ENCODE measurements at regions not wholly inside any gene's neighbourhood (a gene's known extent, or its start where the extent isn't known, plus 50 kb on each side); places are given as distances from the start of the nearest gene placed in this dataset.

DNA sequence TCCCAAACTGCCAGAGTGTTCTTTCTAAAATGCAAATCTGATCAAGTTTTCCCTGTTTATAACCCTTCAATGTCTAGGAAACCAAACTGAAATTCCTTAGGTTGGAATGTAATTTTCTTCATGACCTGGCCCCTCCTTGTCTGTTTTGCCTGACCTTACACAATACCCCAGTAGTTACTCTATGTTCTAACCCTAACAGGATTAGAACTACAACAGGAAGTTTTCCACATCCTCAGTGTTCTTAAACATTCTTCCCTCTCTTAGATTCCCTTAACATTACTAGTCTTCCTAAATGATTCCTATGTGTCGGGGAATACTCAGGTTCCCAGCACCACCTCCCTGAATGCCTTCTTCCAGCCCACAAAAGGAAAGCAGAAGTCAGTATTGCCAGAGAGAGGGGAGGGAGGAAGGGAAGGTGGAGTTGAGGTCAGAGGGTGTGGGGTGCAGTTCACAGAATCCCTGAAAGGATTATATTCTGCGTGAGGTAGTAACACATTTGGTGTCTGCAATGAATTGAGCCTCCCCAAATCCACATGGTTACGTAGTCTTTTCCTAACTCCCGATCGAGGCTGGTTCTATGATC lies 72.6 kb downstream of the BBS10 start:
- TF ChIP-seq, protein P1, sequence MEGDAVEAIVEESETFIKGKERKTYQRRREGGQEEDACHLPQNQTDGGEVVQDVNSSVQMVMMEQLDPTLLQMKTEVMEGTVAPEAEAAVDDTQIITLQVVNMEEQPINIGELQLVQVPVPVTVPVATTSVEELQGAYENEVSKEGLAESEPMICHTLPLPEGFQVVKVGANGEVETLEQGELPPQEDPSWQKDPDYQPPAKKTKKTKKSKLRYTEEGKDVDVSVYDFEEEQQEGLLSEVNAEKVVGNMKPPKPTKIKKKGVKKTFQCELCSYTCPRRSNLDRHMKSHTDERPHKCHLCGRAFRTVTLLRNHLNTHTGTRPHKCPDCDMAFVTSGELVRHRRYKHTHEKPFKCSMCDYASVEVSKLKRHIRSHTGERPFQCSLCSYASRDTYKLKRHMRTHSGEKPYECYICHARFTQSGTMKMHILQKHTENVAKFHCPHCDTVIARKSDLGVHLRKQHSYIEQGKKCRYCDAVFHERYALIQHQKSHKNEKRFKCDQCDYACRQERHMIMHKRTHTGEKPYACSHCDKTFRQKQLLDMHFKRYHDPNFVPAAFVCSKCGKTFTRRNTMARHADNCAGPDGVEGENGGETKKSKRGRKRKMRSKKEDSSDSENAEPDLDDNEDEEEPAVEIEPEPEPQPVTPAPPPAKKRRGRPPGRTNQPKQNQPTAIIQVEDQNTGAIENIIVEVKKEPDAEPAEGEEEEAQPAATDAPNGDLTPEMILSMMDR (IDR thresholded peaks at IDR 0.05; ENCODE audit: borderline replicate concordance, extremely low read depth, low read length, poor library complexity, severe bottlenecking) = no peak
- no peak for TF ChIP-seq EZH2 (IDR thresholded peaks at IDR 0.05; ENCODE audit: borderline replicate concordance, low read depth, low read length, severe bottlenecking)
